NT2/D1 (cell line): ENCODE measurements at regions not wholly inside any gene's neighbourhood (a gene's known extent, or its start where the extent isn't known, plus 50 kb on each side); places are given as distances from the start of the nearest gene placed in this dataset.

Experiments
- DNase-seq: peaks from one replicate; pipeline ENCODE4 v3.0.0-alpha.2; 2011; ENCODE audit warnings: low read depth, low spot score
- H3K27me3 ChIP-seq: 2 replicates; pipeline ENCODE4 v1.6.0; 2011; ENCODE audit warnings: mild to moderate bottlenecking; ENCODE audit not compliant: insufficient read length, insufficient read depth
- H3K36me3 ChIP-seq: 2 replicates; pipeline ENCODE4 v1.6.1; 2011; ENCODE audit warnings: mild to moderate bottlenecking, low read length, mixed read lengths; ENCODE audit not compliant: insufficient read depth, insufficient read length
- H3K4me1 ChIP-seq: 2 replicates; pipeline ENCODE4 v1.5.1; 2011; ENCODE audit not compliant: insufficient read depth, insufficient read length
- H3K4me3 ChIP-seq: 2 replicates; pipeline ENCODE4 v1.5.1; 2011; ENCODE audit warnings: low read depth; ENCODE audit not compliant: insufficient read length
- H3K9ac ChIP-seq: 2 replicates; pipeline ENCODE4 v1.6.0; 2011; ENCODE audit warnings: low read depth; ENCODE audit not compliant: insufficient read length
- H3K9me3 ChIP-seq: 2 replicates; pipeline ENCODE4 v1.5.1; 2011; ENCODE audit warnings: mild to moderate bottlenecking, low read length; ENCODE audit not compliant: insufficient read depth
- SUZ12 ChIP-seq: IDR thresholded peaks from 2 replicates; pipeline ENCODE4 v1.6.1; 2011; ENCODE audit not compliant: insufficient read length, insufficient read depth; ENCODE audit errors: extremely low read depth
- YY1 ChIP-seq: IDR thresholded peaks from 2 replicates; pipeline ENCODE4 v1.6.1; 2011; ENCODE audit not compliant: insufficient read length, insufficient read depth
- ZNF274 ChIP-seq: IDR thresholded peaks from 2 replicates; pipeline ENCODE4 v1.6.1; 2011; ENCODE audit warnings: mild to moderate bottlenecking, low read depth, low read length

- Histone ChIP-seq H3K9me3 (peaks cover 4% of the 10 kb centered on the region; the same call in 1 of the 2 replicates), H3K4me3 (no peak overlapping the region), H3K36me3 (no peaks in the 10 kb centered on the region), H3K27me3 (no peaks in the 10 kb centered on the region), H3K9ac (no peak overlapping the region), H3K4me1 (no peaks in the 10 kb centered on the region)
- no peak for TF ChIP-seq YY1
- no peak for TF ChIP-seq ZNF274
- TF ChIP-seq SUZ12, result no peak
- DNase-seq, result no peak
Observed at GRCh38 chr3:163018664-163019063, 1522.1 kb downstream of the OTOL1 start.

DNA sequence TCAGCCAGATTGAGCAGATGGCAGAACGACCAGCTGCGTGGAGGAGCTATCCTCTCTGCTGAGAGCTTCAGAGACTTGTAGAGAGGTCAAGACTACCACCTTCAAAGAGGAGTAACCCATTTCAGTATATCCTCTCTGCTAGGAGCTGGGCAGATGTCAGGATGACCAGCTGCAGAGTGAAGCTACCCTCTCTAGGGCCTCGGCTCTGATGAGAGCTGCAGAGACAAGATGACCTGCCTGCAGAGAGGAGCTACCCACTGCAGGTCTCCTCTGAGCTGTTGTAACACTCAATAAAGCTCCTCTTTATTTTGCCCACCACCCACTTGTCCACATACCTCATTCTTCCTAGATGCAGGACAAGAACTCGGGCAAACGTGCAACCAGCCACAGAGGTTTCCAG is 1522.7 kb downstream of the OTOL1 start:
- TF ChIP-seq YY1 (no peak), SUZ12 (no peak), ZNF274 (no peak)
- Histone ChIP-seq H3K36me3 (no peaks in the 10 kb centered on the region), H3K27me3 (no peaks in the 10 kb centered on the region), H3K4me1 (no peaks in the 10 kb centered on the region), H3K4me3 (no peak overlapping the region), H3K9ac (no peak overlapping the region), H3K9me3 (peaks cover 4% of the 10 kb centered on the region; the same call in 1 of the 2 replicates)
- DNase-seq, result no peak

DNA sequence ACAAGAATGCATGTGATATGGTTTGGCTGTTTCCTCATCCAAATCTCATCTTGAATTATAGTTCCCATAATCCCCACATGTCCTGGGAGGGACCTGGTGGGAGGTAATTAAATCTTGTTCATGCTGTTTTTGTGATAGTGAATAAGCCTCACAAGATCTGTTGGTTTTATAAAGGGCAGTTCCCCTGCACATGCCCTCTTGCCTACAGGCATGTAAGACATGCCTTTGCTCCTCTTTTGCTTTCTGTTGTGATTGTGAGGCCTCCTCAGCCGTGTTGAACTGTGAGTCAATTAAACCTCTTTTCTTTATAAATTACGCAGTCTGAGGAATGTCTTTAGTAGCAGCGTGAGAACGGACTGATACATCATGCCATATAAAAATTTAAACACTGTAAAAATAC is 1537.0 kb downstream of the OTOL1 start:
- no peaks in the 10 kb centered on the region for H3K36me3 ChIP-seq
- no peaks in the 10 kb centered on the region for H3K9me3 ChIP-seq
- TF ChIP-seq SUZ12 (no peak), YY1 (no peak), ZNF274 (no peak)
- no peak for DNase-seq
- H3K27me3 ChIP-seq, result no peaks in the 10 kb centered on the region
- H3K4me1 ChIP-seq, result no peaks in the 10 kb centered on the region
- H3K9ac ChIP-seq, result no peak overlapping the region
- no peak overlapping the region for H3K4me3 ChIP-seq

DNA sequence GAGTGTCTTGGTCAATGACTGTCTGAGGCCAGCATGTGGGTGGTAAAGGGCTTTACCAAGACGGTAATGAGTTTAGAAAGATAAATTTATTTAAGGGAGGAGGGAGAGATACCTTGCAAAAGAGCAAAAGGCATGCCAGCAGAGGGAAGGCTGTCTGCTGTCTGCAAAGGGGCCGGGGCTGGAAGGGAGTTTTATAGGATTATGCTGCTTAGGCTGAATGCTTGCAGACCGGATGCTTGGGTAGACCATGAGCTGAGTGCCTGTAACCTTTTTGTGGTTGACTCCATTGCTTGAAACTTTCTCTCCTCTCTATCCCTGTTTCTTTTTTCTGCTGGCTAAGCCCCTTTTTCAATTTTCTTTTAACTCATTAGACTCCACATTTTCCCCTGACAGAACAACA is 1543.0 kb downstream of the OTOL1 start:
- Histone ChIP-seq H3K4me3 (no peak overlapping the region), H3K9me3 (no peaks in the 10 kb centered on the region), H3K4me1 (no peaks in the 10 kb centered on the region), H3K9ac (no peak overlapping the region), H3K27me3 (no peaks in the 10 kb centered on the region), H3K36me3 (no peaks in the 10 kb centered on the region)
- TF ChIP-seq SUZ12 (no peak), ZNF274 (no peak), YY1 (no peak)
- no peak for DNase-seq

DNA sequence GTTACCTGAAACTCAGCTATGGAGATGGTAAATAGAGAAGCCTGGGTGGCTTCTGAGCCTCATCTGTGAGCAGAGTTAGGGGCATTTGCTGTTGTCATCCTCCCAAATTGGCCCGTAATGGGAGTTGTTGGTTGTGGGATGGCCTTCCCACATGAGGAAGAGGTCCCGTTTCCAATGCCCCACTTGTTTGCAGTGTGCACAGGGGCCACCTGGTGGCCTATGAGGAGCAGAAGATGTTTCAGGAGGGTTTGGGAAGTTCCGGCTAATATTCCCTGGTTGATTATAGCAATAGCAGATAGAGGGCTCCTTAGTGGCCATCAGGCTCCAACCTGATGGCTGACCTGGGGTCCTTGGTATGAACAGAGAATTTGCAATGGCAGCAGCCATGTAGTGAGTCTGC is 1546.5 kb downstream of the OTOL1 start:
- no peak for TF ChIP-seq SUZ12
- no peak for TF ChIP-seq YY1
- TF ChIP-seq ZNF274, result no peak
- DNase-seq, result peak; percentile 32

DNA sequence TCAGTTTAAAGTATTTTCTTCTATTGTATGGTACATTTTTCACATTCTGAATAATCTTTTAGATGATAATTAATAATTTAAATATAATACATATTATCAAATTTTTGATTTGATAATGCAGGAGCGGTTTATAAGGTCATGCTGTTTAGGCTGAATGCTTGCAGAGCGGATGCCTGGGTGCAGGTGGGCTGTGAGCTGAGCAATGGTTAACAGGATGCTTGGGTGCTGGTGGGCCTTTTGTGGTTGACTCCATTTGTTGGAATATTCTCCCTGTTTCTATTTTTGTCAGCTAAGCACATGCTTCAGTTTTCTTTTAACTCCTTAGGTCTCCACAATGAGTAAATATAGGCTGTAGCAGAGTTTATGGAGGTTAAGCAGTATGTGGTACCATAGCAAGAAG is 1549.3 kb downstream of the OTOL1 start:
- no peak for TF ChIP-seq YY1
- DNase-seq, result no peak
- H3K9ac ChIP-seq, result no peak overlapping the region

More for the DNA sequence above, 1546.5 kb downstream of the OTOL1 start:
- Histone ChIP-seq H3K4me1 (no peaks in the 10 kb centered on the region), H3K27me3 (no peaks in the 10 kb centered on the region), H3K9ac (no peak overlapping the region), H3K9me3 (no peaks in the 10 kb centered on the region), H3K4me3 (no peak overlapping the region), H3K36me3 (no peaks in the 10 kb centered on the region)

GRCh38 chr3:163048881-163049280 is 1552.3 kb downstream of the OTOL1 start:
- Histone ChIP-seq H3K9me3 (no peaks in the 10 kb centered on the region), H3K27me3 (no peaks in the 10 kb centered on the region), H3K4me1 (no peaks in the 10 kb centered on the region), H3K36me3 (no peaks in the 10 kb centered on the region), H3K4me3 (no peak overlapping the region), H3K9ac (no peak overlapping the region)
- DNase-seq, result no peak
- TF ChIP-seq ZNF274 (no peak), SUZ12 (no peak), YY1 (no peak)

More for the DNA sequence above, 1549.3 kb downstream of the OTOL1 start:
- Histone ChIP-seq H3K4me1 (no peaks in the 10 kb centered on the region), H3K4me3 (no peak overlapping the region), H3K27me3 (no peaks in the 10 kb centered on the region), H3K9me3 (no peaks in the 10 kb centered on the region), H3K36me3 (no peaks in the 10 kb centered on the region)

- peaks cover 6% of the 10 kb centered on the region; the same call in 1 of the 2 replicates for H3K9me3 ChIP-seq
- no peaks in the 10 kb centered on the region for H3K27me3 ChIP-seq
- DNase-seq, result peak; percentile 57
- H3K9ac ChIP-seq, result no peak overlapping the region
- H3K4me3 ChIP-seq, result no peak overlapping the region
- TF ChIP-seq ZNF274 (no peak), SUZ12 (no peak), YY1 (no peak)
- no peaks in the 10 kb centered on the region for H3K36me3 ChIP-seq
- no peaks in the 10 kb centered on the region for H3K4me1 ChIP-seq
Observed at GRCh38 chr3:163056874-163057497, 1560.4 kb downstream of the OTOL1 start.
